ENCODE measurements at regions not wholly inside any gene's neighbourhood (a gene's known extent, or its start where the extent isn't known, plus 50 kb on each side); places are given as distances from the start of the nearest gene placed in this dataset.

DNA sequence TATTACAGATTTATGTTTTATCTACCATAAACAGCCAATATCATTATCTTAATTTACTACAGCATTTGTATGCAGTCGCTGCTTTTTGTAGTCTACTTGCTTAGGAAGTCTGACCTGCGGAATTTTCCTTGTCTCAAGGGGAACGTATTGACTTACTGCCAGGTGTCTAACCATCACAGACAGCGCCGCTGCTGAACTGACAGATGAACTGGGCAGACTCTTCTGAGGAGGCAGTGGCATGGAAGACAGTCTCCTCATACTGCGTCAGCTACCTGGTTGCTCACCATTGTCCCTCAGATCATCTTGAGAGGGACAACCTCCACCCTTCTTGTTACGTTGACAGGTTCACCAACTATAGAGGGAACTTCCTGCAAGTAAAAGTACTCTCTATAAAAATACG lies 574.3 kb upstream of the ZNF462 start:
- H3K4me3 ChIP-seq (replicated peaks in 1 of 3; ENCODE audit: insufficient read depth in 1 of 3, low read depth in 1 of 3, low read length in 3 of 3) = no peak overlapping the region
- no peak overlapping the region for H3K9ac ChIP-seq (replicated peaks; ENCODE audit: extremely low read depth, insufficient read depth, low read length)
- no peak overlapping the region for H2AFZ ChIP-seq (ENCODE audit: low read depth, low read length)
- DNase-seq (ENCODE audit: low read depth, low spot score) (no peak), FAIRE-seq (no peak)
- H3K4me1 ChIP-seq (ENCODE audit: control insufficient read depth, extremely low read depth, insufficient read depth, low read length) = no peaks in the 10 kb centered on the region
- H3K79me2 ChIP-seq (ENCODE audit: control insufficient read depth, insufficient read depth, low read length) = no peaks in the 10 kb centered on the region
- H3K36me3 ChIP-seq (ENCODE audit: control insufficient read depth in 2 of 2, extremely low read depth in 1 of 2, insufficient read depth in 2 of 2, low read length in 2 of 2) = no peaks in the 10 kb centered on the region
- dilution Hi-C loops (cut with MboI; ENCODE audit: extremely low pct_ligation_motif_present, low sequenced_read_pairs) = no loop called here
- H3K27me3 ChIP-seq (ENCODE audit: control insufficient read depth in 2 of 2, insufficient read depth in 2 of 2, low read length in 2 of 2) = no peaks in the 10 kb centered on the region
- no peak overlapping the region for H3K27ac ChIP-seq (ENCODE audit: insufficient read depth, low read depth, low read length)
- no TSS peak for BruUV-seq (replicated peaks)
- no peaks in the 10 kb centered on the region for H4K20me1 ChIP-seq (replicated peaks; ENCODE audit: control insufficient read depth, extremely low read depth, insufficient read depth, low read length)
- no peaks in the 10 kb centered on the region for H3K9me3 ChIP-seq (replicated peaks; ENCODE audit: control insufficient read depth, insufficient read depth, low read length)
- H3K4me2 ChIP-seq (ENCODE audit: insufficient read depth, low read length) = no peak overlapping the region
- POLR2A ChIA-PET = no interaction called here
- no peak for TF ChIP-seq FOS (IDR thresholded peaks at IDR 0.05; ENCODE audit: borderline replicate concordance, insufficient read depth, low read length)
- TF ChIP-seq, protein P1, sequence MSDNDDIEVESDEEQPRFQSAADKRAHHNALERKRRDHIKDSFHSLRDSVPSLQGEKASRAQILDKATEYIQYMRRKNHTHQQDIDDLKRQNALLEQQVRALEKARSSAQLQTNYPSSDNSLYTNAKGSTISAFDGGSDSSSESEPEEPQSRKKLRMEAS (IDR thresholded peaks at IDR 0.05; ENCODE audit: insufficient read depth, insufficient read length) = no peak
- no peak for TF ChIP-seq MYC (IDR thresholded peaks at IDR 0.05; ENCODE audit: low read depth, low read length)
- TF ChIP-seq EZH2 (IDR thresholded peaks at IDR 0.05; ENCODE audit: borderline replicate concordance, low read depth, low read length, severe bottlenecking) = no peak
- no peak for TF ChIP-seq CTCF (IDR thresholded peaks at IDR 0.05; ENCODE audit: extremely low read depth in 1 of 2, insufficient read depth in 1 of 2, low read depth in 1 of 2, low read length in 2 of 2)
- TF ChIP-seq POLR2AphosphoS5 (IDR thresholded peaks at IDR 0.05; ENCODE audit: insufficient read depth, low read depth, low read length) = no peak
- no peak for TF ChIP-seq POLR2A (IDR thresholded peaks at IDR 0.05; ENCODE audit: low read depth, low read length)
- no peak for TF ChIP-seq GATA2 (IDR thresholded peaks at IDR 0.05; ENCODE audit: insufficient read depth, insufficient read length, low read depth, low read length)
- no peak for TF ChIP-seq JUN (IDR thresholded peaks at IDR 0.05; ENCODE audit: borderline replicate concordance, insufficient read depth, insufficient read length, low read depth)
- CTCF ChIA-PET = no interaction called here
- intact Hi-C loops (cut with micrococcal nuclease) = no loop called here
- no peaks in the 10 kb centered on the region for H3K9me1 ChIP-seq (replicated peaks; ENCODE audit: control insufficient read depth, extremely low read depth, insufficient read depth, low read length)
